H1 (cell line): ENCODE measurements at regions not wholly inside any gene's neighbourhood (a gene's known extent, or its start where the extent isn't known, plus 50 kb on each side); places are given as distances from the start of the nearest gene placed in this dataset.

Experiments
- KDM5A ChIP-seq: fragments of 200-600 bp; IDR thresholded peaks from 2 replicates; pipeline ENCODE4 v1.7.1; 2012; ENCODE audit warnings: mild to moderate bottlenecking, low read length, inconsistent platforms, mixed read lengths
- SP4 ChIP-seq: IDR thresholded peaks from 2 replicates; pipeline ENCODE4 v1.6.1; 2012; ENCODE audit warnings: low read length, inconsistent platforms
- USF2 ChIP-seq: IDR thresholded peaks from 2 replicates; pipeline ENCODE4 v1.6.1; 2011; ENCODE audit warnings: low read length, improper control_type of control experiment

- TF ChIP-seq USF2 = no peak
- TF ChIP-seq SP4 = no peak
- TF ChIP-seq KDM5A = no peak
These were observed 92.9 kb upstream of the LCLAT1 start (continued) for GRCh38 chr2:30354150-30354549.
